ENCODE measurements at regions not wholly inside any gene's neighbourhood (a gene's known extent, or its start where the extent isn't known, plus 50 kb on each side); places are given as distances from the start of the nearest gene placed in this dataset.
A peak's percentile ranks its signal among the peaks of the same experiment; 100 is the strongest.

GRCh38 chr2:45123521-45124191, 114.4 kb upstream of the SIX2 start:
- H3K4me3 ChIP-seq (ENCODE audit: control insufficient read depth, low read depth, low read length): no peak overlapping the region
- no peak for DNase-seq (ENCODE audit: low read depth)
- no peak for TF ChIP-seq CTCF (conservative IDR thresholded peaks at IDR 0.05; ENCODE audit: control insufficient read depth, insufficient read depth, low read depth, low read length)

GRCh38 chr2:45123065-45123464, 113.8 kb upstream of the SIX2 start:
- no peak overlapping the region for H3K4me3 ChIP-seq (ENCODE audit: control insufficient read depth, low read depth, low read length)
- no peak for DNase-seq (ENCODE audit: low read depth)
- TF ChIP-seq CTCF (conservative IDR thresholded peaks at IDR 0.05; ENCODE audit: control insufficient read depth, insufficient read depth, low read depth, low read length): no peak

- no peak for TF ChIP-seq CTCF (conservative IDR thresholded peaks at IDR 0.05; ENCODE audit: control insufficient read depth, insufficient read depth, low read depth, low read length)
- no peak for DNase-seq (ENCODE audit: low read depth)
- H3K4me3 ChIP-seq (ENCODE audit: control insufficient read depth, low read depth, low read length): no peak overlapping the region
These were observed 112.1 kb upstream of the SIX2 start for GRCh38 chr2:45121236-45121927.

- no peak for TF ChIP-seq CTCF (conservative IDR thresholded peaks at IDR 0.05; ENCODE audit: control insufficient read depth, insufficient read depth, low read depth, low read length)
- no peak overlapping the region for H3K4me3 ChIP-seq (ENCODE audit: control insufficient read depth, low read depth, low read length)
- no peak for DNase-seq (ENCODE audit: low read depth)
These were observed 111.3 kb upstream of the SIX2 start for GRCh38 chr2:45120546-45120945.

GRCh38 chr2:45119855-45120254, 110.6 kb upstream of the SIX2 start:
- DNase-seq (ENCODE audit: low read depth): peak; percentile 90
- H3K4me3 ChIP-seq (ENCODE audit: control insufficient read depth, low read depth, low read length): no peak overlapping the region
- TF ChIP-seq CTCF (conservative IDR thresholded peaks at IDR 0.05; ENCODE audit: control insufficient read depth, insufficient read depth, low read depth, low read length): no peak

- no peak overlapping the region for H3K4me3 ChIP-seq (ENCODE audit: control insufficient read depth, low read depth, low read length)
- no peak for TF ChIP-seq CTCF (conservative IDR thresholded peaks at IDR 0.05; ENCODE audit: control insufficient read depth, insufficient read depth, low read depth, low read length)
- peak; percentile 69 for DNase-seq (ENCODE audit: low read depth)
These were observed 109.8 kb upstream of the SIX2 start for GRCh38 chr2:45119038-45119437.
